ENCODE measurements at regions not wholly inside any gene's neighbourhood (a gene's known extent, or its start where the extent isn't known, plus 50 kb on each side); places are given as distances from the start of the nearest gene placed in this dataset.

GRCh38 chr12:127035011-127035879 lies 1231.7 kb upstream of the TMEM132C start:
- TF ChIP-seq CTCF (IDR thresholded peaks at IDR 0.05; ENCODE audit: insufficient read depth, low read length) (no peak), POLR2AphosphoS5 (IDR thresholded peaks at IDR 0.05; ENCODE audit: low read depth) (no peak)

Data from HL-60 (cell line).